GM19372 (cell line): ENCODE measurements at regions not wholly inside any gene's neighbourhood (a gene's known extent, or its start where the extent isn't known, plus 50 kb on each side); places are given as distances from the start of the nearest gene placed in this dataset.
A peak's percentile ranks its signal among the peaks of the same experiment; 100 is the strongest.
"Not testable (repeated sequence)": the region's sequence is repeated elsewhere in the genome, so short reads cannot be mapped to it uniquely, and the experiment has no call there.

Experiments
- ATAC-seq: cut with Tn5 transposase; IDR thresholded peaks from one replicate; pipeline ENCODE4 v1.9.1; 2021; ENCODE audit warnings: mild to moderate bottlenecking, low read depth, moderate library complexity; ENCODE audit not compliant: unreplicated experiment

DNA sequence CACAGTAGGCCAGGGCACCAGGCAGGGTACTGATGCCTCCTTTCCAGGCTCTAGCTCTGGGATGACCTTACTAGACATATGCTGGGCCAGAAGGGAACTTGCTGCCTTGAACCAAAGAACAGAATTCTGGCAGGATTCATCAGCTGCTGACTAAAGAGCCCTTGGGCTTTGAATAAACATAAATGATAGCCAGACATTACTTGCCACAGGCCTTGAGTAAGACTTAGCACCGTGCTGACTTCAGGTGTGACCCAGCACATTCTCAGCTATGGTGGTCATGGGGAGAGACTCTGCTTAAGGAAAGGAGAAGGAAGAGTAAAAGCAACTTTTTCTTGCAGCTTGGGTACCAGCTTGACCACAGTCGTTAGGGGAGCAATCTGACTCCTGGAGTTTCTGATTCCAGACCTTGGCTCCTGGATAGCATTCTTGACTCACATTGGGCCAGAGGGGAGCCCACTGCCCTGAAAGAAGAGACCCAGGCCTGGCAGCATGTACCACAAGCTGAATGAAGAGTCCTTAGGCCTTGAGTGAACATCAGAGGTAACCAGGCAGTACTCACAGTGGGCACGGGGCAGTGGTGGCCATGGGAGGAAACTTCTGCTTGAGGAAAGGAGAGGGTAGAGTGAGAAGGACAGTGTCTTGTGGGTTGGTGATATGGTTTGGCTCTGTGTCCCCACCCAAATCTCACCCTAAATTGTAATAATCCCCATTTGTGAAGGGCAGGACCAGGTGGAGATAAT lies 926.1 kb upstream of the SORCS1 start:
- no peak for ATAC-seq

GRCh38 chr10:108086502-108086901 lies 922.0 kb upstream of the SORCS1 start:
- ATAC-seq: no peak

GRCh38 chr10:108082596-108082995 lies 918.1 kb upstream of the SORCS1 start:
- no peak for ATAC-seq

GRCh38 chr10:108078263-108078662 lies 913.8 kb upstream of the SORCS1 start:
- no peak for ATAC-seq

DNA sequence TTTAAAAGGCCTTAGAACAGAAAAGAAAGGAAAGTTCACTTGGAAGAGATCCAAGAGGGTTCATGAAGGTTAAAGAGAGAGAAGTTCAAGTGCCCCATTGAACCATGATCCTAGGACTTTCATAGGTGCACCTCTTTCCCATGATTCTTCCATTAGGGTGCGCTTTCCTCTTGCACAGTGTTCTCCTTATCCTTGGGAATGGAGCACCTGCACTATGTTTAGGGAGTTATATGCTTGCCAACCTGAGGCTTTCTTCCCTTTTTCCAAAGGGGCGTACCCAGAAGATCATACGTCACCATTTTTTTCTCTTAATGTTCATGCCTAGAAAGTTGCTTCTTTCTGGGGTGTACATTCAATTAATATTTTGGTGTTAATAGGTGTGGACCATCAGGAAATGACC lies 908.0 kb upstream of the SORCS1 start:
- ATAC-seq: no peak

DNA sequence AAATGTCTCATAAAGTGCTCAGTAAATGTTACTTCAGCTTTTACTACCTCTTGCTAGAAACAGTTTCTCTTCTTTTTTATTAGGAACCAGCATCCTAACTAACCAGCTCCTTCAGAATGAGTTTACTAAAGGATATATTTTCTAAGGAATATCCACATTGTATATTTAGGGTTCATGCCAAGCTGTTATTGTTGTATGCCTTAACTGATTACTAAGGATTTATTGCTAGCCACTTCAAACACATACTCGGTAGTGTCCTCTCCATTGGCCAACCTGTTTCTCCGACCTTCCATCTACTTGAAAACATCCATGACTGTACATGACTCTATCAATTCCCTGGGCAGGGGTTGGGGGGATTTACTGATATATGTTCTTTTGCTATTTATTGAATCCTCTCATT lies 906.3 kb upstream of the SORCS1 start:
- no peak for ATAC-seq

GRCh38 chr10:108069096-108069495 lies 904.6 kb upstream of the SORCS1 start:
- ATAC-seq: no peak

DNA sequence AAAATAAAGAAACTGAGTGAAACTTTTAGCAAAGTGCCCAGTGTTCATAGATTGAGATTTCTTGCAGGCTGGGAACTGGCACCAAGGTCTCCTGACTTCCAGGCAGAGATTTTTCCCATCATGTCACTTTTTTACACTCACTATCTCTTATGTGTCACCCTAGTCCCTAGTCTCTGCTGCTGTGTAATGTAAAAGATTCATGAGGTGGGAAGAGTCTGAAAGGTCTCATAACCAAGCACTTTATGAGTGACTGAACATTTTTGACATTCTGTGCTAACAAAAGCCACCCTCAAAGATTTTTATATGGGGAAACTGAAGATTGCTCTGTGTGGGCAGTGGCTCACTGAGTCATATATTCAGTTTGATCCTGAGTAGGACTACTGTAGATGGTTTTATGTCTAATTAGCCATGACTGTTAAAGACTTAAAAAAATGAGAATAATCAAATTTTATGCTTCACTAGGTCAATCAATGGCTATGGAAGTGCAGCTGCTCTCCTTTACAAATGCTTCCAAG lies 900.3 kb upstream of the SORCS1 start:
- ATAC-seq: no peak

GRCh38 chr10:108060246-108060645 lies 895.7 kb upstream of the SORCS1 start:
- ATAC-seq: no peak

DNA sequence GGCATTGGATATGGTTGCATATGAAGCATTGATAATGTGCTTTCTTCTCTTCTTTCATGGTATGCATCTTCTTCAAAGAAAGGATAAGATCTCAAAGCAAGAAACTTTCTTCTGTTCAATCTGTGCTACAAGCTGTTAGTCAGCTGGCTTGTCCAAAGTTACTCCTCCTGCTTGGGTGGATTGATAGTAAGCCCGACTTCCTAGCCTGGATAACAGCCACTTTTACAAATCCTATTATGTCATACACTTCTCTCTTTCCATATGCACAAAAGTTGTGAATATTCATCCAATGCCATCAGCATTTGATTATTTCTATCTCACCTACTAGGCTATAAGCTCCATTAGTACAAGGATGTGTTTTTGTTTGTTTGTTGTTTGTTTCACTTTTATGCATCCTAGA lies 891.0 kb upstream of the SORCS1 start:
- no peak for ATAC-seq

- ATAC-seq: no peak
These were observed 888.5 kb upstream of the SORCS1 start for GRCh38 chr10:108052981-108053380.

GRCh38 chr10:108051218-108051617 lies 886.7 kb upstream of the SORCS1 start:
- ATAC-seq: no peak

DNA sequence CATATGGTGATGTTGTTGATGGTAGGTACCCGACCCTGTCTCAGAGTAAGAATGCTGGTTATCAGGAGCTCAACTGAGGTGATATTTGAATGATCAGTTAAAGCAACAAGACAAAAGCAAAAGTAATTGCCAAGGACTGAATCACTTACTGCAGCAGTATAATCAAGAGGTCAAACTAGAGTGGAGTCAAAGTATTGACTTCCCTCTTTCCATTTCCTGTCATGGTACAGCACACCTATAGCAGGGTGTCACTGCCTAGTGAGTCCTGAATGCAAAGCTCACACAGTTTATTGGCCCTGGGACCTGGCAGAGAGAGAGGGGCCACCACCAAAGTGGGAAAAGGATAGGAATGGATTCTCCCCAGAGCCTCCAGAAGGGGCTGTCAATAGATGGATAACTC lies 886.1 kb upstream of the SORCS1 start:
- ATAC-seq: no peak

DNA sequence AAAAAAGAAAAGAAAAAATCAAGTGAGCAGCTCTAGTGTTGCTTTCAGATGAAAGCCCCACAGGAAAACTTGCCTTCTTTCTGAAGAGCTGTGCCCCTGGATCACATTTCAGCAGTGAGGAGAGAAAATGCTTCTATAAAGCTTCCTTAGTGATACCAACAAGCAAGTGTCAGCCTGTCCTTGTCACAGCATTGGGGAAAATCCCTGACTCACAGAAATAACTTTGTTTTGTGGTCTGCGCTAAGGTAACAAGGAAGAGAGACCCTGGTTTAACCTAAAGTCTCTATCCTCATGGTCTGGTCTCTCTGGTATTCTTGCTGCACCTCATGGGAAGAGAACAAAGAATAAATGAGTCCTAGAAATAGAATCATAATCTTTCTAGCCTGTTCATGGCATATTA lies 885.2 kb upstream of the SORCS1 start:
- no peak for ATAC-seq

- ATAC-seq: no peak
These were observed 884.4 kb upstream of the SORCS1 start for GRCh38 chr10:108048898-108049297.

GRCh38 chr10:108039821-108040584 lies 875.5 kb upstream of the SORCS1 start:
- ATAC-seq: no peak

GRCh38 chr10:108037061-108037460 lies 872.6 kb upstream of the SORCS1 start:
- ATAC-seq: no peak

GRCh38 chr10:108036265-108036664 lies 871.8 kb upstream of the SORCS1 start:
- ATAC-seq: no peak

GRCh38 chr10:108034829-108035228 lies 870.3 kb upstream of the SORCS1 start:
- ATAC-seq: no peak

- not testable (repeated sequence) for ATAC-seq
These were observed 869.0 kb upstream of the SORCS1 start for GRCh38 chr10:108033518-108033917.

DNA sequence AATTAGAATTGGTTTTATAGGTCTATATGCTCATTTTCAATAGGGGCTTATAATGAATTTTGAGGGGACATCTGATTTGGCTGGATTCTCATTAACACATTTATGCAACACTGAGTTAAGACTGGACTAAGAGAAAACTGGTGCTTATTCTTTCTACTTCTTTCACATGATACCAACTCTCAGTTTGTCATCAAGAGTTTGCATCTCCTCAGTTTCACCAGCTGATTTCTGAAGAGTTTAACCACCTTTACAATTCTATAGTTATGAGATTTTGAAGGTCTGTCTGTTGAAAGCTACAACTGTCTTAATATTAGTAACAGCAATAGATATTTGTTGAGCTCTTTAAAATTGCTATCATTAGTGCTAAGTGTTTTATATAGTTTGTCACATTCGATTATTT lies 867.0 kb upstream of the SORCS1 start:
- ATAC-seq: no peak

DNA sequence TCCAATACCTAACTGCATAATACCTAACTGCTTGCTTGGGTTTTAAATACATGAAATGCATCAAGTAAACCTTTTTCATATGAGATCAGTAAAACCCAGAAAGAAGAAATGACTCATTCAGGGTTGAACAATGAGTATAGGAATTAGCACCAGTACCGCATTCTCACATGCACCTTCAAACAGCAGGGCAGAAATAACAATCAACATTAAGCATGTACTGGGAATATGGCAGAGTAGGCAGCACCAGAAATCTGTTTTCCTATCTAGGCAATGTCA lies 850.3 kb upstream of the SORCS1 start:
- ATAC-seq: peak; percentile 87
